LNCaP clone FGC (cell line): ENCODE measurements at regions not wholly inside any gene's neighbourhood (a gene's known extent, or its start where the extent isn't known, plus 50 kb on each side); places are given as distances from the start of the nearest gene placed in this dataset.

Experiments used
- DNase-seq: peaks from one replicate; pipeline ENCODE4 v3.0.0-alpha.2; 2011; ENCODE audit warnings: low read depth
- H3K4me3 ChIP-seq: 2 replicates; pipeline ENCODE4 v1.5.1; 2011; ENCODE audit warnings: mild to moderate bottlenecking, low read depth, low read length, control low read depth
- TF ChIP-seq, protein P1 (sequence below): IDR thresholded peaks from 2 replicates; pipeline ENCODE4 v1.5.1; 2012; ENCODE audit warnings: mild to moderate bottlenecking; ENCODE audit not compliant: control insufficient read depth, insufficient read depth; ENCODE audit errors: extremely low read depth

- TF ChIP-seq, protein P1, sequence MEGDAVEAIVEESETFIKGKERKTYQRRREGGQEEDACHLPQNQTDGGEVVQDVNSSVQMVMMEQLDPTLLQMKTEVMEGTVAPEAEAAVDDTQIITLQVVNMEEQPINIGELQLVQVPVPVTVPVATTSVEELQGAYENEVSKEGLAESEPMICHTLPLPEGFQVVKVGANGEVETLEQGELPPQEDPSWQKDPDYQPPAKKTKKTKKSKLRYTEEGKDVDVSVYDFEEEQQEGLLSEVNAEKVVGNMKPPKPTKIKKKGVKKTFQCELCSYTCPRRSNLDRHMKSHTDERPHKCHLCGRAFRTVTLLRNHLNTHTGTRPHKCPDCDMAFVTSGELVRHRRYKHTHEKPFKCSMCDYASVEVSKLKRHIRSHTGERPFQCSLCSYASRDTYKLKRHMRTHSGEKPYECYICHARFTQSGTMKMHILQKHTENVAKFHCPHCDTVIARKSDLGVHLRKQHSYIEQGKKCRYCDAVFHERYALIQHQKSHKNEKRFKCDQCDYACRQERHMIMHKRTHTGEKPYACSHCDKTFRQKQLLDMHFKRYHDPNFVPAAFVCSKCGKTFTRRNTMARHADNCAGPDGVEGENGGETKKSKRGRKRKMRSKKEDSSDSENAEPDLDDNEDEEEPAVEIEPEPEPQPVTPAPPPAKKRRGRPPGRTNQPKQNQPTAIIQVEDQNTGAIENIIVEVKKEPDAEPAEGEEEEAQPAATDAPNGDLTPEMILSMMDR, result no peak
- no peak overlapping the region for H3K4me3 ChIP-seq
- no peak for DNase-seq
These were observed 124.9 kb downstream of the DSC3 start for GRCh38 chr18:30917651-30918050.

GRCh38 chr18:30915336-30915988 is 127.1 kb downstream of the DSC3 start:
- H3K4me3 ChIP-seq, result no peak overlapping the region
- DNase-seq, result no peak
- TF ChIP-seq, protein P1, result no peak

GRCh38 chr18:30908381-30908780 is 134.2 kb downstream of the DSC3 start:
- TF ChIP-seq, protein P1, result no peak
- no peak for DNase-seq

DNA sequence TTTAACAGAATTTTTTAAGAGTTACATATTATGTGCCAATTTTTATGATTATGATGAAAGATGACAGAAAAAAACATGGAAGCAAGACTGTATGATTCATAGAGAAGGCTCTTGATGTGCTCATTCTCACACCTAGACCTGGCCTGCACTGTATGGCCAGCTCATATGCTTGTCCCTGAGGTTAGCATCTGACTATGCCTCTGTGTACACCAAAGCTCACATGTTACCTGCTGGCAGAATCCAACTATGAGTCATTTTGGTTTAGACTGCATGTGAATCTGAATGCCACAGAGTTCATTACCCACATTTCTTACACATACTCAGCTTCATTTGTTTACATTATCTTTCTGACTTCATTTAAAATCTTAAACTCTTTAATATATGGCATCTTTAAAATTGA is 139.0 kb downstream of the DSC3 start:
- no peak overlapping the region for H3K4me3 ChIP-seq
- TF ChIP-seq, protein P1, result no peak
- no peak for DNase-seq

More at GRCh38 chr18:30908381-30908780, 134.2 kb downstream of the DSC3 start:
- no peak overlapping the region for H3K4me3 ChIP-seq

GRCh38 chr18:30889519-30890301 is 152.8 kb downstream of the DSC3 start:
- no peak overlapping the region for H3K4me3 ChIP-seq
- peak; percentile 8 for DNase-seq
- TF ChIP-seq, protein P1, result peak; percentile 87

- no peak overlapping the region for H3K4me3 ChIP-seq
- TF ChIP-seq, protein P1, result no peak
- no peak for DNase-seq
These were observed 154.2 kb downstream of the DSC3 start for GRCh38 chr18:30888344-30888743.

- no peak for DNase-seq
- no peak overlapping the region for H3K4me3 ChIP-seq
- TF ChIP-seq, protein P1, result no peak
These were observed 155.5 kb downstream of the DSC3 start for GRCh38 chr18:30886998-30887397.
